GM19351 (cell line): ENCODE measurements at regions not wholly inside any gene's neighbourhood (a gene's known extent, or its start where the extent isn't known, plus 50 kb on each side); places are given as distances from the start of the nearest gene placed in this dataset.

Source experiments
- ATAC-seq: cut with Tn5 transposase; IDR thresholded peaks from one replicate; pipeline ENCODE4 v1.9.1; 2021; ENCODE audit warnings: mild to moderate bottlenecking, moderate library complexity; ENCODE audit not compliant: unreplicated experiment

DNA sequence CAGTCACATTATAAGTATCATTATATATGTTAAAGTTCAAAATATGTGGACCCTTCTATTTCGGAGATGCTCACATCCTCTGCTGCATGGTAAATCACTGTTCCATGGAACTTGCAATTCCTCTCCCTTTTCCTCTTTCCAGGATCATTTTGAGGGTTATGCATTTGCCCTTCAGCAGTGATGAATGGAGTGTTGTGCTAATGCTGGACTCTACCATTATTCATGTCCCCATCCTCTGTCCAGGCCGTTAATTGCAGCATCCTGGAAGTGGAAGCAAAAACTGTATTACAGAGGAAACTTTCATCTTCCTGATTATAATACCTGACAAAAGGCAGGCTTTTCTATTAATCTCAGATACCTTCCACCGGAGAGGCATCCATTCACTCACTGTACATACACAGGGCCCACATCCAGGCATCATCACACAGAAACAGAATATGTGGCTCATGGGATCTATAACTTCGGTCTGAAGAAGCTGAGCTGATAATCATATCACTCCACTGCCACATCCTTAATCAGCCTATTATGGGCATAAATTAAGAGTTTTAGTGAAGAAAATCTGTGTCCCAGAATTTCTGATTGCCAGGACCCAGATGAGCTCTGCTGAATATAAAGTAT, 65.0 kb upstream of the ACO1 start:
- ATAC-seq, result no peak

DNA sequence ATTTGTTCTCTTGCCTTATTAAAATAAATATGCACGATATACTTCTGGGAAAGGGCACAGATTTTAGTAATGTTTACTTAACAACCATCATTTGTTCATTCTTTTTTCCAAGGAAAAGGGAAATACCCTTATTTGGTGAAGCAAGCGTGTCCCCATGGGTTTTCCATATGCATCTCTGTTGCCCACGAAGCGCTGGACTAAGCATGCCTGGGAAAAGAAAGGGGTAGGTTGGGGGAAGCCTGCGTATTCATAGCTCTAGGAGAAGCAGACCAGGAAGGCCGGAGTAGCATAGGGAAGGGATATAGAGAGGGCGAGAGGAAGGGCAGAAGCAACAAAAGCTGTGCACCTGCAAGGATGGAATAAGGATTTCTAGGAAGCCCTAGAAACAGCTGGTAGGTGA, 61.8 kb upstream of the ACO1 start:
- no peak for ATAC-seq

DNA sequence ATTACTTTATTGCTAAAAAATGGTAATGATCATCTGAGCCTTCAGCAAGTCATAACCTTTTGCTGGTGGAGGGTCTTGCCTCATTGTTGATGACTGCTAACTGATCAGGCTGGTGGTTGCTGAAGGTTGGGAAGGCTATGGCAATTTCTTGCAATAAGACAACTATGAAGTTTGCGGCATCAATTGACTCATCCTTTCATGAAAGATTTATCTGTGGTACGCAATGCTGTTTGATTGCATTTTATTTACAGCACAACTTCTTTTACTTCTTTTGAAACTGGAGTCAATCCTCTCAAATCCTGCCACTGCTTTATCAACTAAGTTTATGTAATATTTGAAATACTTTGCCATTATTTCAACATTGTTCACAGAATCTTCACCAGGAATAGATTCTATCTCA, 58.3 kb upstream of the ACO1 start:
- ATAC-seq, result no peak

DNA sequence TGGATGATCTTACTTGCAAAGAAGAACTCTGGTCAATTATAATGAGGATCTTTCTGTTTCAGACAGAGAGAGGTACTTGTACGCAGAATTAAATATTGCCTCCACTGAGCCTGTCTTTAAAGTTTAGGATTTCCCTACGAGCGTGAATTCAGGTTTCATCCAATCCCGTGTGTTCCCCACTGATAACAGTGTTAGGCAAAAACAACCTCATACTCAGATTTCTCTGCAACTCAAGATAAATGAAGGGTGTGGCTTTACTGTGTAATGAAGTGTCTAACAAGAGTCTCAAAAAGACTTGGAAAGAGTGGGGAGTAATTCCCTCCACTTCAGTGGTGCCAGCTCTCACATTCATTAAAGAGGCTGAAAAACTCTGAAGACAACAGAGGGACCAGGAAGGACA, 53.2 kb upstream of the ACO1 start:
- no peak for ATAC-seq

DNA sequence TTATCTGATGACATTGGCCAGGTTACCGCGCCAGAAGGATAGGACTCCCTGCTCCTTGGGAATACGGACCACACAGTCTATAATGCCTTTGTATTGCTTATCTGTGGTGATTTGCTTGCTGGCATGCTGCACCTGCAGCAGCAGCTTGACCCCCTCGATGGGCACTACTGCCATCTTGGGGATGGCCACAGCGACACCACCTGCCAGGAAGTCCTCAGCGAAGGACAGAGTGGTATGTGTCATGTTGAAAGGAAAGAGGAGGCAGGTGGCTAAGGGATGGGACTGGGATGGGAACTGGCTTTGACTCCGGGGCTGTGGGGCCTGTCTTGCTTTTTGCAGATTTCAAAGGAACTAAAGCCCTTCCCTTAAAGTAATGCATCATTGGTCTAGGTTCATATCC, 50.3 kb upstream of the ACO1 start:
- ATAC-seq, result no peak
